IgD-negative memory B cell (primary cell): ENCODE measurements at regions not wholly inside any gene's neighbourhood (a gene's known extent, or its start where the extent isn't known, plus 50 kb on each side); places are given as distances from the start of the nearest gene placed in this dataset.

Source experiments
- H3K27ac Mint-ChIP-seq, 3 donors: one replicate each; pipeline ENCODE4 v1.8.0; 2020 to 2022; ENCODE audit warnings: mild to moderate bottlenecking in 3 of 3, mixed read lengths in 3 of 3, moderate library complexity in 1 of 3
- H3K27me3 Mint-ChIP-seq: one replicate; pipeline ENCODE4 v1.8.0; 2021; ENCODE audit warnings: mixed read lengths
- H3K36me3 Mint-ChIP-seq: one replicate; pipeline ENCODE4 v1.8.0; 2020; ENCODE audit warnings: mild to moderate bottlenecking, mixed read lengths
- H3K4me1 Mint-ChIP-seq, 3 donors: one replicate each; pipeline ENCODE4 v1.8.0; 2020 to 2022; ENCODE audit warnings: mixed read lengths in 3 of 3, mild to moderate bottlenecking in 1 of 3
- H3K4me3 Mint-ChIP-seq, 4 donors: one replicate each; pipeline ENCODE4 v1.8.0; 2020 to 2022; ENCODE audit warnings: mild to moderate bottlenecking in 4 of 4, mixed read lengths in 4 of 4, moderate library complexity in 3 of 4
- H3K9me3 Mint-ChIP-seq, 3 donors: one replicate each; pipeline ENCODE4 v1.8.0; 2020 to 2021; ENCODE audit warnings: mixed read lengths in 3 of 3, mild to moderate bottlenecking in 1 of 3

GRCh38 chr4:101593666-101594065 is 196.9 kb upstream of the BANK1 start:
- no peak overlapping the region for H3K4me3 Mint-ChIP-seq
- H3K36me3 Mint-ChIP-seq, result peaks cover 2% of the 10 kb centered on the region
- no peaks in the 10 kb centered on the region for H3K9me3 Mint-ChIP-seq
- H3K4me1 Mint-ChIP-seq, result peaks cover 12 to 16% (median 14%) of the 10 kb centered on the region in 3 donors
- no peak overlapping the region for H3K27ac Mint-ChIP-seq
- no peaks in the 10 kb centered on the region for H3K27me3 Mint-ChIP-seq

GRCh38 chr4:101584306-101584705 is 206.2 kb upstream of the BANK1 start:
- Mint-ChIP-seq H3K27me3 (no peaks in the 10 kb centered on the region), H3K27ac (no peak overlapping the region), H3K4me1 (no peaks in the 10 kb centered on the region), H3K9me3 (peaks cover 2 to 32% (median 23%) of the 10 kb centered on the region in 3 donors), H3K4me3 (no peak overlapping the region), H3K36me3 (no peaks in the 10 kb centered on the region)

- peaks cover 11% of the 10 kb centered on the region for H3K36me3 Mint-ChIP-seq
- no peak overlapping the region for H3K4me3 Mint-ChIP-seq
- H3K4me1 Mint-ChIP-seq, result peaks cover 0 to 2% (median 0%) of the 10 kb centered on the region in 3 donors
- peaks cover 7 to 17% (median 10%) of the 10 kb centered on the region in 3 donors for H3K9me3 Mint-ChIP-seq
- H3K27ac Mint-ChIP-seq, result no peak overlapping the region
- H3K27me3 Mint-ChIP-seq, result no peaks in the 10 kb centered on the region
Observed at GRCh38 chr4:101563126-101563525, 215.8 kb upstream of the PPP3CA start.

GRCh38 chr4:101556842-101557241 is 209.5 kb upstream of the PPP3CA start:
- Mint-ChIP-seq H3K27me3 (no peaks in the 10 kb centered on the region), H3K4me1 (peaks cover 3 to 7% (median 4%) of the 10 kb centered on the region in 3 donors), H3K27ac (peak overlapping the region in 2 of 3 donors; percentile 10 to 76), H3K9me3 (peaks cover 5 to 22% (median 19%) of the 10 kb centered on the region in 3 donors), H3K36me3 (peaks cover 5% of the 10 kb centered on the region), H3K4me3 (no peak overlapping the region)

GRCh38 chr4:101555341-101555880 is 208.1 kb upstream of the PPP3CA start:
- peaks cover 7 to 30% (median 25%) of the 10 kb centered on the region in 3 donors for H3K9me3 Mint-ChIP-seq
- H3K27me3 Mint-ChIP-seq, result no peaks in the 10 kb centered on the region
- no peak overlapping the region for H3K27ac Mint-ChIP-seq
- H3K4me3 Mint-ChIP-seq, result peak overlapping the region in 1 of 4 donors; percentile 30
- peaks cover 8% of the 10 kb centered on the region for H3K36me3 Mint-ChIP-seq
- H3K4me1 Mint-ChIP-seq, result peaks cover 3 to 7% (median 4%) of the 10 kb centered on the region in 3 donors

- Mint-ChIP-seq H3K36me3 (no peaks in the 10 kb centered on the region), H3K27me3 (no peaks in the 10 kb centered on the region), H3K4me1 (peaks cover 3 to 6% (median 4%) of the 10 kb centered on the region in 3 donors), H3K27ac (no peak overlapping the region), H3K9me3 (peaks cover 0 to 11% (median 0%) of the 10 kb centered on the region in 3 donors), H3K4me3 (no peak overlapping the region)
Observed at GRCh38 chr4:101540336-101540735, 193.0 kb upstream of the PPP3CA start.

- no peaks in the 10 kb centered on the region for H3K36me3 Mint-ChIP-seq
- no peak overlapping the region for H3K4me3 Mint-ChIP-seq
- H3K27me3 Mint-ChIP-seq, result no peaks in the 10 kb centered on the region
- H3K27ac Mint-ChIP-seq, result peak overlapping the region in 1 of 3 donors; percentile 41
- peaks cover 0 to 4% (median 2%) of the 10 kb centered on the region in 3 donors for H3K9me3 Mint-ChIP-seq
- H3K4me1 Mint-ChIP-seq, result peaks cover 7 to 9% (median 9%) of the 10 kb centered on the region in 3 donors
Observed at GRCh38 chr4:101528526-101528925, 181.2 kb upstream of the PPP3CA start.

- H3K27me3 Mint-ChIP-seq, result no peaks in the 10 kb centered on the region
- peaks cover 0 to 4% (median 2%) of the 10 kb centered on the region in 3 donors for H3K9me3 Mint-ChIP-seq
- H3K4me1 Mint-ChIP-seq, result peaks cover 7 to 9% (median 9%) of the 10 kb centered on the region in 3 donors
- peak overlapping the region in 1 of 4 donors; percentile 50 for H3K4me3 Mint-ChIP-seq
- no peaks in the 10 kb centered on the region for H3K36me3 Mint-ChIP-seq
- H3K27ac Mint-ChIP-seq, result peak overlapping the region in 1 of 3 donors; percentile 9
Observed at GRCh38 chr4:101527188-101527587, 179.9 kb upstream of the PPP3CA start.

GRCh38 chr4:101515566-101515965 is 168.2 kb upstream of the PPP3CA start:
- H3K27ac Mint-ChIP-seq, result peak overlapping the region in 1 of 3 donors; percentile 85
- H3K36me3 Mint-ChIP-seq, result no peaks in the 10 kb centered on the region
- peaks cover 0 to 10% (median 9%) of the 10 kb centered on the region in 3 donors for H3K4me1 Mint-ChIP-seq
- H3K4me3 Mint-ChIP-seq, result peak overlapping the region in 1 of 4 donors; percentile 36
- no peaks in the 10 kb centered on the region for H3K27me3 Mint-ChIP-seq
- H3K9me3 Mint-ChIP-seq, result peaks cover 0 to 2% (median 0%) of the 10 kb centered on the region in 3 donors

GRCh38 chr4:101515099-101515498 is 167.8 kb upstream of the PPP3CA start:
- Mint-ChIP-seq H3K4me3 (no peak overlapping the region), H3K36me3 (no peaks in the 10 kb centered on the region), H3K4me1 (peaks cover 0 to 10% (median 9%) of the 10 kb centered on the region in 3 donors), H3K9me3 (peaks cover 0 to 2% (median 0%) of the 10 kb centered on the region in 3 donors), H3K27ac (peak overlapping the region in 1 of 3 donors; percentile 85), H3K27me3 (no peaks in the 10 kb centered on the region)

GRCh38 chr4:101512416-101512815 is 165.1 kb upstream of the PPP3CA start:
- Mint-ChIP-seq H3K4me1 (peaks cover 0 to 10% (median 9%) of the 10 kb centered on the region in 3 donors), H3K27me3 (no peaks in the 10 kb centered on the region), H3K36me3 (no peaks in the 10 kb centered on the region), H3K27ac (no peak overlapping the region), H3K4me3 (no peak overlapping the region), H3K9me3 (peaks cover 0 to 2% (median 0%) of the 10 kb centered on the region in 3 donors)

- no peaks in the 10 kb centered on the region for H3K36me3 Mint-ChIP-seq
- H3K27me3 Mint-ChIP-seq, result no peaks in the 10 kb centered on the region
- no peak overlapping the region for H3K4me3 Mint-ChIP-seq
- H3K4me1 Mint-ChIP-seq, result no peaks in the 10 kb centered on the region
- H3K9me3 Mint-ChIP-seq, result no peaks in the 10 kb centered on the region
- no peak overlapping the region for H3K27ac Mint-ChIP-seq
Observed at GRCh38 chr4:101501421-101501820, 154.1 kb upstream of the PPP3CA start.

GRCh38 chr4:101500742-101501141 is 153.4 kb upstream of the PPP3CA start:
- Mint-ChIP-seq H3K27me3 (no peaks in the 10 kb centered on the region), H3K4me1 (no peaks in the 10 kb centered on the region), H3K9me3 (peaks cover 0 to under 1% (median 0%) of the 10 kb centered on the region in 3 donors), H3K4me3 (no peak overlapping the region), H3K27ac (no peak overlapping the region), H3K36me3 (no peaks in the 10 kb centered on the region)

- H3K27me3 Mint-ChIP-seq, result peaks cover 3% of the 10 kb centered on the region
- H3K9me3 Mint-ChIP-seq, result peaks cover 2 to 10% (median 6%) of the 10 kb centered on the region in 3 donors
- peaks cover 1% of the 10 kb centered on the region for H3K36me3 Mint-ChIP-seq
- no peaks in the 10 kb centered on the region for H3K4me1 Mint-ChIP-seq
- no peak overlapping the region for H3K27ac Mint-ChIP-seq
- no peak overlapping the region for H3K4me3 Mint-ChIP-seq
Observed at GRCh38 chr4:101475246-101475645, 127.9 kb upstream of the PPP3CA start.

- Mint-ChIP-seq H3K4me3 (no peak overlapping the region), H3K4me1 (peaks cover 0 to 1% (median 0%) of the 10 kb centered on the region in 3 donors), H3K9me3 (peaks cover 0 to 7% (median 0%) of the 10 kb centered on the region in 3 donors), H3K36me3 (peaks cover 1% of the 10 kb centered on the region), H3K27ac (no peak overlapping the region), H3K27me3 (peaks cover 2% of the 10 kb centered on the region)
Observed at GRCh38 chr4:101471201-101471600, 123.9 kb upstream of the PPP3CA start.

- Mint-ChIP-seq H3K4me1 (peaks cover 0 to 4% (median 2%) of the 10 kb centered on the region in 3 donors), H3K27me3 (no peaks in the 10 kb centered on the region), H3K36me3 (peaks cover 3% of the 10 kb centered on the region), H3K27ac (no peak overlapping the region), H3K9me3 (peaks cover 0 to 5% (median 3%) of the 10 kb centered on the region in 3 donors), H3K4me3 (no peak overlapping the region)
Observed at GRCh38 chr4:101464596-101464995, 117.3 kb upstream of the PPP3CA start.
